ENCODE measurements at regions not wholly inside any gene's neighbourhood (a gene's known extent, or its start where the extent isn't known, plus 50 kb on each side); places are given as distances from the start of the nearest gene placed in this dataset.

DNA sequence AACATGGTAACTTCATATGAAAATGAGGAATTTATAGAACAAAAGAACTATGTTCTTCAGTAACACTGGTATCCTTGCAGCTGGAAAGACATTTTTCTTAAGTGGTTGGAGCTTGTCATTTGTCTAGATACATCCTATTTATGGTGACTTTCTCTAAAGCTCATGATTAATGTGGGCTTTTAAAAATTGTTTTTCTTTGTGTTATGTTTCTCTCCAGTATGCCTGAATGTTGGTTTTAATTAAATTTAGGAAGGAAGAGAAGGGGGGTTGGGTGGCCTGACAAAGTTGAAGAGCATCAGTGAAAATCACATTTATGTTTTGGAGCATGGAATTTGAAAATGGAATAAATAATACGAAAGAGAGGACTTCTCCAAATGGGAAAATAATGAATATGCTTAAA is 457.1 kb upstream of the ETAA1 start:
- no peak overlapping the region for H3K4me3 ChIP-seq (ENCODE audit: low read depth, low read length)

GRCh38 chr2:66948234-66948633 is 448.9 kb upstream of the ETAA1 start:
- no peak overlapping the region for H3K4me3 ChIP-seq (ENCODE audit: low read depth, low read length)

DNA sequence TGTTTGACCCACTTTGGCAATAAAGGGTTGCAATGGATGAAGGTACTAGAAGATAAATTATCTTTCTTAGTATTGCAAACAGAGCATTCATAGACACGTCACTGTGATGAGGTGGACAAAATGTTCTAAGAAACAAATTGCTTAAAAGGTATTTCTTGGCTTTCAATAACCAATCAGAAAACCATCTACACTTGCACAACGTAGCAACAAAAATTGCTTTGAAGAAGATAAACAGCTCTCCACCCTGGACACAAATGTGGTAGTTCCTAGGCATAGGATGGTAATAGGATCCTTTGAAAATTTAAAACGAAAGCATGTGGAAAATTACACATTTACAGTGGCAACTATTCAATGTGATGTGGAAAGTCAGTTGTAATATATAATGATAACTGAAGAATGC is 439.9 kb upstream of the ETAA1 start:
- H3K4me3 ChIP-seq (ENCODE audit: low read depth, low read length) = no peak overlapping the region

DNA sequence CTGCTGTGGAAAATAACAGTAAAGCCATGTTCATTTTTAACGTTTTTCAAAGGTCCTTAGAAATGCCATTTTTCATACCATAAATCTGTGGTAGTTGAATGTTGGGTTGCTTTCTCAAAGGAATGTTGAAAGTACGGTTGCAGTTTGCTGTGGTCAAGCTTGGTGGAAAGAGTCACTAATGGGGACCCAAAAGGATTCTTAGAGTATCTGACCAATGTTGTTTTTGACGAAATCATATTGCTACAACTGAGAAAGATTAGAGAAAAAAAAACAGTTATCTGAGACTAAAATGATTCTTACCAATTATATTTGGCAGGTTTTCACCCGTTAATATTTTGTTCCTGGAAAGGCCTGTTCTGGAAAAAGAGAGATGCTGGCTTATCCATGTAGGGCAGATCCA is 439.5 kb upstream of the ETAA1 start:
- no peak overlapping the region for H3K4me3 ChIP-seq (ENCODE audit: low read depth, low read length)

DNA sequence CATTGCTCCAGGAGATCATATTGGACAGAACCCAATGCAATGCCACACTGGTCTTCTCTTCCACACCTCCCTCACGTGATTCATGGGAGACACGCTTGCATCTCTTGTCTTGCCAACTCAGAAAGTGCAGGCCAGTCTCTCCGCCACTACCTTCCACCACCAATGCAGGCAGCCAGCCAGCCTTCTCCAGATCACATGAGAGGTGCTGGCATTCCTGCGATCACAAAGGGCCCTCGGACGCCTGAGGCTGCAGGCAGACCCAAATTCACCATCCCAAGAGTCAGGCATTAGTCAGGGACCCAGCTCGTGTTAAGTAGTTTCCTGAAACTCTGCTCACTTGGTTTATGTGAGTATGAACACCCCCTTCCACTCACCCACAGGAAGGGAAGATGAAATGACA is 437.0 kb upstream of the ETAA1 start:
- H3K4me3 ChIP-seq (ENCODE audit: low read depth, low read length) = no peak overlapping the region

GRCh38 chr2:66962716-66963115 is 434.4 kb upstream of the ETAA1 start:
- H3K4me3 ChIP-seq (ENCODE audit: low read depth, low read length) = no peak overlapping the region

DNA sequence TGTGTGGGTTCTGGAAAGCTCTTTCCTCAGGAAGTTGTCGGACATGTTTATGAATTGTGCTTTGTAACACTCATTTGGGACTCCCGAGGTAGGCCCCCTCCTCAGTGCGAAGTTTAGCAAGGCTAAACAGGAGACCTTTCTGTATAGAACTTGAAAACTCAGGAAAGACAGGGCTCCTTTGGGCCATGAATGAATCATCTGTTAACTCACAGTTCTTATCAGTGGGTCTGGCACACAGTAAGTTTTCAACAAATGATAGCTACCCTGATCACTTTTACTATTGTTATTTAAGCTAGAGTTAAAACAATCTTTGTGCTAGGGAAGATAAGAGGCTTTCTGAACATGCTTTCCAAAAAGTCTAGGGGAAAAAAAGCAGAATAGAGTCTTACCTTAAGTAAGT is 430.5 kb upstream of the ETAA1 start:
- no peak overlapping the region for H3K4me3 ChIP-seq (ENCODE audit: low read depth, low read length)

- no peak overlapping the region for H3K4me3 ChIP-seq (ENCODE audit: low read depth, low read length)
Measured at GRCh38 chr2:66968946-66969345, 428.2 kb upstream of the ETAA1 start.

DNA sequence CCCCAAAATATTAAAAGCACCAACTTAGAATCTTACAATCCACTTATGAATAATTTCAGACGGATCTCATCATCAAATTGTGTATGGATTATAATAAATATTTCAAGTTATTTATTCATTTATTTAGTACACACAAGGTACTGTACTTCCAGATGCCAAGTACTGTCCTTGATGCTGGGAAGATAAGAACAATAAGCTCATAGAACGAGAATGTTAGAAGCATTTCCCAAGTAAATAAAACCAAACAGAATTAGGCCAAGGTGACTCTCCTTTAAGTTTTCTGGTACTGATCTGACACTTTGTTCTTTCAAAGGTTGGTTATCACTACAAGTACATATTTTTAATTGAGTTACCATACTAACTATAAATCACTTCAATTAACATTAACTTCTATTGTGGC is 416.1 kb upstream of the ETAA1 start:
- H3K4me3 ChIP-seq (ENCODE audit: low read depth, low read length) = no peak overlapping the region

- no peak overlapping the region for H3K4me3 ChIP-seq (ENCODE audit: low read depth, low read length)
Measured at GRCh38 chr2:66982766-66983165, 414.4 kb upstream of the ETAA1 start.

DNA sequence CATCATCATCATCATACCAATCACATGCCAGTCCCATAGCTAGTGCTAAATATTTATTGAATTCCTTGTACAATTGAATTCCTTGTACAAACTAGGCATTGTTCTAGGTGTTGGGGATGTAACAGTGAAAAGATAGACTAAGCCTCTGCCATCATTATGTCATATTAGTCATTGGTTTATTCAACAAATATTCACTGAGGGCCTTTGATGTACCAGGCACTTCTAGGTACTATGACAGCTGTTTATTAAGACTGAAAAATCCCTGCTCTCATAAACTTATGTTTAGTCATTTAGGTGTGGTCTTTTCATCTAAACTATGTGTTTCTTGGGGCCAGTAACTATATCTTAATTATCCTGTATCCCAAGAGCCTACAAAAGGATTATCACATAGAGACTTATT is 412.3 kb upstream of the ETAA1 start:
- no peak overlapping the region for H3K4me3 ChIP-seq (ENCODE audit: low read depth, low read length)

DNA sequence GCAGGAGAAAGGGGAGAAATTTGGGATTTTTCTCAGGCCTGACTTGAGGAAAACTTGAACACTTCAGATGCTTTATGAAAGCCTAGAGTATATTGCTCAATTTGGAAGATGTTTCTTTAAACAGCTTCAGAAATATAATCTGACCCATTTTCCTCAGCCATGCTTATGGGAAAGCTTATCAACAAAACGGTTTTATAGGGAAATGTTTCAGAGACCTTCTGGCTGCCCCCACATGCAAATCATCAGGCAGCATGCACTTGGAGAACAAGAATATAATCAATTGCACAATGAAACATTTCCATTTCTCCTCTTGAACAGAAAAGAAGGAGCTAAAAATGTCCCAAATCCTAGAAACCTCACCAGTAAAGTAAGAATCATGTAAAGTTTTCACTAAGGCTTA is 411.2 kb upstream of the ETAA1 start:
- no peak overlapping the region for H3K4me3 ChIP-seq (ENCODE audit: low read depth, low read length)

- no peak overlapping the region for H3K4me3 ChIP-seq (ENCODE audit: low read depth, low read length)
Measured at GRCh38 chr2:66987733-66988132, 409.4 kb upstream of the ETAA1 start.

GRCh38 chr2:66994654-66995053 is 402.5 kb upstream of the ETAA1 start:
- no peak overlapping the region for H3K4me3 ChIP-seq (ENCODE audit: low read depth, low read length)

DNA sequence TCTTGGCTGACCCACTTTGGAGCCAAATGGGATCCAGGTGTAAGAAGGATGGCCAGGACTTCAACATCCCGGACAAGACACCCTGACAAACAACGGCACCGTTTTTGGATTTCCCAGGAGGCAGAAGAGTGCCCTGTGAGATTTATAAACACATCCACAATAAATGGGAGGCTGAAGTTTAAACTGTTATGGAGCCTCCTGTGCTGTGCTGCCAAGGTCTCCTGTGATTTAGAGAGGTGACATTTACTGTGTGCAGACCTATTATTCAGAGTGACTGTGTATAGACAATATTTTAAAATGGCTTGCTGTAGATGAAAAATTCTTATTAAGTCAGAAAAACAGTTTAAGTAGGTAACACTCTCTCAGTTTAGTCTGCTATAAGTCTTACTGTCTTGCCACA is 401.5 kb upstream of the ETAA1 start:
- H3K4me3 ChIP-seq (ENCODE audit: low read depth, low read length) = no peak overlapping the region

DNA sequence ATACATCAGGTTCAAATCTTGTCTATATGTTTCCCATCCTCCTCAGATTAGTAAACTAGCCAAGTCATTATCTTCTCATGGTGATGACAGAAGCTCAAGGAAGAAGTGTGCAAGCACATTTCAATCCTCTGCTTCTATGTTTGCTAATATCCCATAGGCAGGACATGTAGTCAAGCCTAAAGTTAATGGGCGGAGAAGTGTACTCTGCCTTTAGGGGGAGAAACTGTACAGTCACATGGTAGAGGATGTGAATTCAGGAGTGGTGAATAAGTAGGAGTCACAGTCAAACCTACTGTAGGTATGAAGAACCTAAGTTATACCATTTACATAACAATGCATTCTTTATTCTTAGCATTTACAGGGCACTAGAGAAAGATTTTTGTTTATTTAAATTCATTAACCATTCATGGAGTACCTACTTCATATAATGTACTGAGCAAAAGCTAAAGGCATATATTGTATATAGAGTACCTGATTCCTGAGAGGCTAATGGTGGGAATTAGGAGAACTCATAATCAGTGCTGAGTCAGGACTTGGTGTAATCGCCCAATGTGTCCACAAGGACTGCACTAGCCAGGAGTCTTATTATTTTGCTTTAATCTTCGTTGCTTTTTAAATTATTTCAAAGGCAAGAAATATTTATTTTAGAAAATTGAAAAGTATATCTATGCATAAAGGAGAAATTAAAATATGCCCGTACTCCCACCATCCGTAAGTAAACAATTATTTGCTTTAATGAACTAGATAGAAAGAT is 394.3 kb upstream of the ETAA1 start:
- H3K4me3 ChIP-seq (ENCODE audit: low read depth, low read length) = no peak overlapping the region

DNA sequence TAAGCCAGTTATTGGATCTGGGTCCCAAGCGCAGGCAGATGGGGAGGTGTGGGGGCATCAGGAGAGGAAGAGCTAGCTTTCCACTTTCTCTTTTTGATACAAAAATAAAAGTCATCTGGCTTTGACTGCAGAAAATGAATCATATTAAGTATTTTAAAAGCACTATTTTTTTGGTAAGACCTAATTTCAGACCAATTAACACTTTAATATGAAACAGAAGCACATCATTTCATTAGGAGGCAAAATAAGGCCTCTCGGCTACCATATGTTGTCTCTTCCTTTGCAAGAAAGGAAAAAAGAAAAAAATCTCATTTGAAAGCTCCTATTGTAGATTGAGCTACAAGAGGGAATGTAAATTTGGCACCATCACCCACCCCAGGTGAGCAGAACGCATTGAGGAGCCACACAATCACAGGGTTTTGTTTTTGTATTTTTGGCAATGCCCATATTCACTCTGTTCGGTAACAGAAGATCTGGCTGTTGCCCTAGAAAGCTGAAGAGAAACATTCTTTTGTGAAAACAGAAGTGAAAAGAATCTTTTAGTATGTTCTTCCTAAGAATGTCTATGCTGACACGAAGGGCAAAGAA is 390.7 kb upstream of the ETAA1 start:
- no peak overlapping the region for H3K4me3 ChIP-seq (ENCODE audit: low read depth, low read length)

DNA sequence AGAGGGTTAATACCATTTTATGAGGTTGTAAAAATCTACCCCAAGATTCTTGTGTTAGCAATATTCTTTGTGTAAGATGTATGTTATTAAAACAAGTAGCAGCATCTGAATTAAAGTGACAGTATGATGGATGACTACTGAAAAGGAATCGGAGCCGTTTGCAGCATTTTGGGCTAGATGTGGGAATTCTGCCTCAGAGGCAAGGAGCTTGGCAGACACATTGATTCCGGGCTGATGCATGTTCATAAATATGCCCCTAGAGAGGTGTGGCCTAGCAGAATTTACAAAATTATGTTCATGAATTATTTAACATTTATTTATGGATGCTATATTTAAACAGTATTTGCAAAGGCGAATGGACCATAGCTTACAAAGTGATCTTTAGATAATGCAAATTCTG is 389.0 kb upstream of the ETAA1 start:
- H3K4me3 ChIP-seq (ENCODE audit: low read depth, low read length) = no peak overlapping the region

DNA sequence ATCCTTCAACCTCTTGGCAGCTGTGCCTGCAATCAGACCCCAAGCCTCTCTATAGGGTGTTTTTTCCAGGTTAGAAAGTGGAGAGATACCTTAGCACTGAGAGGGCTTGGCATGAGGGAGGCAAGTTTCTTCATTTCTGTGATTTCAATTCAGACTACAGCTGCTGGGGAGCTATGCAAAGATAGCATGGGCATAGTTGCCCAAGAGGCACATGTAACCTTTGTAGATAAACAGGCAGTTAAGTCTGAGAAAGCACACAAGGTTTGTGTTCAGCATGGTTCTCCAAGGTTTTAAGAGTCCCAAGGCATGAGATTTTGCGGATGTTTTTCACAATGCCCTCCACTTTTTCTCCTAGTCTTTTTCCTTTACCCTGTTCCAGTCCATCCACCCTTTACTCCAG is 385.0 kb upstream of the ETAA1 start:
- no peak overlapping the region for H3K4me3 ChIP-seq (ENCODE audit: low read depth, low read length)

DNA sequence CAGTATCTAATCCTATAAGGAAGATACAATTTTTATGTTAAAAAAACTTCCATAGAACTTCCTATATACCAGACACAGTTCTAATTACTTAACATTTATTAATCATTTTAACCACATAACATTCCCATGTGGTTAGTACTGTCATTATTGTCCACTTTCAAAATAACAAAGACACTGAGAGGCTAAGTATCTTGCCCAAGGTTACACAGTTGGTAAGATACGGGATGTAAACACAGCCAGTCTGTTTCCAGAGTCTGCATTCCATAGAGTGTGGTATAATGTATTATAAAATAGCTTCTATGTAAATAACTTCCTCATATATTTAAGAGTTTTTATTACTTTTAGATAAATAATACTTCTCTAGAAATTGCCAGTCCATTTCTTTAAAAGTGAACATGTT is 383.3 kb upstream of the ETAA1 start:
- H3K4me3 ChIP-seq (ENCODE audit: low read depth, low read length) = no peak overlapping the region

- H3K4me3 ChIP-seq (ENCODE audit: low read depth, low read length) = no peak overlapping the region
Measured at GRCh38 chr2:67015681-67016080, 381.5 kb upstream of the ETAA1 start.

DNA sequence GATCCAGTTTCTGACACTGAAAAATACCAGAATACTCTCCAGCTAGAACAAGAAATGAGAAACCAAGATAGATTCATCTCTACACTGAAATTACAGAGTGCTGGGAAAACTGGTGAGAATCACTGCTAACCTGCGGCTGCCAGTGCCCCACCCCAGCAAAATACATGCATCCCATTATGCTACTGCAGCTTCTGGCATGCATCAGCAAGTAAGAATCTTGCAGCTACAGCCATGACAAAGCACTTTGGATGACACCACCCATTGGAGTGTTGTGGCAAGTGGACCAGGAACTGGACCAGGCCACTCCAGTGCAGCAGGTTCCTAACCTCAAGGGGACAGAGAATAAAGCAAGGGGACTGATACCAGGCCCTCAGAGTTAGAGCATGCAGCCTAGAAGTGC is 378.8 kb upstream of the ETAA1 start:
- H3K4me3 ChIP-seq (ENCODE audit: low read depth, low read length) = no peak overlapping the region

- H3K4me3 ChIP-seq (ENCODE audit: low read depth, low read length) = no peak overlapping the region
Measured at GRCh38 chr2:67032076-67032475, 365.1 kb upstream of the ETAA1 start.
